GM23338 (cell line): ENCODE measurements at regions not wholly inside any gene's neighbourhood (a gene's known extent, or its start where the extent isn't known, plus 50 kb on each side); places are given as distances from the start of the nearest gene placed in this dataset.
A peak's percentile ranks its signal among the peaks of the same experiment; 100 is the strongest.

Experiments used
- ATAC-seq: fragments of 200-7000 bp; cut with Tn5 transposase; 3 replicates; pipeline ENCODE4 v1.9.1; 2020
- DNase-seq: peaks from one replicate; pipeline ENCODE4 v3.0.0-alpha.2; 2015; ENCODE audit warnings: low spot score
- H2AFZ ChIP-seq: fragments of 200-600 bp; sonication (generic); 2 replicates; pipeline ENCODE4 v1.8.0; 2016; ENCODE audit warnings: antibody characterized with exemption, mild to moderate bottlenecking, moderate library complexity
- H3F3A ChIP-seq: fragments of 200-600 bp; sonication (generic); replicated peaks from 2 replicates; pipeline ENCODE4 v1.8.0; 2017; ENCODE audit warnings: antibody characterized with exemption, mixed run types, low read depth
- H3K27ac ChIP-seq: fragments of 200-600 bp; sonication (generic); 2 replicates; pipeline ENCODE4 v1.6.1; 2016; ENCODE audit warnings: low read depth
- H3K27me3 ChIP-seq: fragments of 200-600 bp; sonication (generic); 2 replicates; pipeline ENCODE4 v1.8.0; 2016; ENCODE audit warnings: mild to moderate bottlenecking, mixed run types, moderate library complexity; ENCODE audit not compliant: insufficient read depth
- H3K36me3 ChIP-seq: fragments of 200-600 bp; sonication (generic); 2 replicates; pipeline ENCODE4 v1.8.0; 2016; ENCODE audit warnings: mild to moderate bottlenecking; ENCODE audit not compliant: insufficient read depth
- H3K4me1 ChIP-seq: fragments of 200-600 bp; sonication (generic); 2 replicates; pipeline ENCODE4 v1.8.0; 2016; ENCODE audit warnings: mild to moderate bottlenecking, moderate library complexity; ENCODE audit not compliant: insufficient read depth
- H3K4me2 ChIP-seq: fragments of 200-600 bp; sonication (generic); 2 replicates; pipeline ENCODE4 v1.7.1; 2017; ENCODE audit warnings: mixed run types
- H3K4me3 ChIP-seq: fragments of 200-600 bp; sonication (generic); 2 replicates; pipeline ENCODE4 v1.6.1; 2016; ENCODE audit warnings: mixed run types
- H3K79me2 ChIP-seq: fragments of 200-600 bp; sonication (generic); replicated peaks from 2 replicates; pipeline ENCODE4 v1.8.0; 2017; ENCODE audit warnings: mild to moderate bottlenecking; ENCODE audit not compliant: insufficient read depth
- H3K9me2 ChIP-seq: fragments of 200-600 bp; sonication (generic); 2 replicates; pipeline ENCODE4 v1.8.0; 2017; ENCODE audit not compliant: insufficient read depth
- H4K20me1 ChIP-seq: fragments of 200-600 bp; sonication (generic); replicated peaks from 2 replicates; pipeline ENCODE4 v1.8.0; 2017; ENCODE audit warnings: mild to moderate bottlenecking; ENCODE audit not compliant: insufficient read depth
- H3K27ac Mint-ChIP-seq: 2 replicates; pipeline ENCODE4 v1.8.0; 2020; ENCODE audit warnings: inconsistent platforms, mild to moderate bottlenecking, moderate library complexity, mixed read lengths
- H3K27me3 Mint-ChIP-seq: 3 replicates; pipeline ENCODE4 v1.8.0; 2022; ENCODE audit warnings: low read depth, mild to moderate bottlenecking, moderate library complexity, mixed read lengths, inconsistent platforms; ENCODE audit not compliant: insufficient read depth, poor library complexity
- H3K36me3 Mint-ChIP-seq: 3 replicates; pipeline ENCODE4 v1.8.0; 2021; ENCODE audit warnings: low read depth, mild to moderate bottlenecking, inconsistent platforms, moderate library complexity, mixed read lengths
- H3K4me1 Mint-ChIP-seq: 3 replicates; pipeline ENCODE4 v1.8.0; 2020; ENCODE audit warnings: mild to moderate bottlenecking, inconsistent platforms, mixed read lengths
- H3K4me3 Mint-ChIP-seq: 3 replicates; pipeline ENCODE4 v1.8.0; 2021; ENCODE audit warnings: moderate library complexity, mild to moderate bottlenecking, inconsistent platforms, mixed read lengths
- H3K9me3 Mint-ChIP-seq: 3 replicates; pipeline ENCODE4 v1.8.0; 2020; ENCODE audit warnings: moderate library complexity, mild to moderate bottlenecking, inconsistent platforms, mixed read lengths
- CREB1 ChIP-seq: fragments of 250-450 bp; sonication (Bioruptor Pico); IDR thresholded peaks from 2 replicates; pipeline ENCODE4 v1.5.0; 2020; ENCODE audit warnings: low read depth, mild to moderate bottlenecking, moderate library complexity
- NANOG ChIP-seq: IDR thresholded peaks from 2 replicates; pipeline ENCODE4 v1.6.1; 2016; ENCODE audit warnings: antibody characterized with exemption, borderline replicate concordance
- POLR2AphosphoS5 ChIP-seq: IDR thresholded peaks from 2 replicates; pipeline ENCODE4 v1.6.1; 2016; ENCODE audit warnings: antibody characterized with exemption, low read depth
- ZNF114 ChIP-seq: fragments of 250-450 bp; sonication (Bioruptor Pico); IDR thresholded peaks from 2 replicates; pipeline ENCODE4 v1.5.0; 2020; ENCODE audit warnings: mild to moderate bottlenecking, moderate library complexity
- ZNF331 ChIP-seq: fragments of 250-450 bp; sonication (Bioruptor Pico); IDR thresholded peaks from 2 replicates; pipeline ENCODE4 v1.5.0; 2020; ENCODE audit warnings: low read depth, mild to moderate bottlenecking, moderate library complexity
- TF ChIP-seq, protein P1 (sequence below): fragments of 250-450 bp; sonication (Bioruptor Pico); IDR thresholded peaks from 2 replicates; pipeline ENCODE4 v1.5.0; 2020; ENCODE audit warnings: mild to moderate bottlenecking, moderate library complexity
- TF ChIP-seq, protein P2 (sequence below): IDR thresholded peaks from 2 replicates; pipeline ENCODE4 v1.6.1; 2016; ENCODE audit warnings: antibody characterized with exemption

DNA sequence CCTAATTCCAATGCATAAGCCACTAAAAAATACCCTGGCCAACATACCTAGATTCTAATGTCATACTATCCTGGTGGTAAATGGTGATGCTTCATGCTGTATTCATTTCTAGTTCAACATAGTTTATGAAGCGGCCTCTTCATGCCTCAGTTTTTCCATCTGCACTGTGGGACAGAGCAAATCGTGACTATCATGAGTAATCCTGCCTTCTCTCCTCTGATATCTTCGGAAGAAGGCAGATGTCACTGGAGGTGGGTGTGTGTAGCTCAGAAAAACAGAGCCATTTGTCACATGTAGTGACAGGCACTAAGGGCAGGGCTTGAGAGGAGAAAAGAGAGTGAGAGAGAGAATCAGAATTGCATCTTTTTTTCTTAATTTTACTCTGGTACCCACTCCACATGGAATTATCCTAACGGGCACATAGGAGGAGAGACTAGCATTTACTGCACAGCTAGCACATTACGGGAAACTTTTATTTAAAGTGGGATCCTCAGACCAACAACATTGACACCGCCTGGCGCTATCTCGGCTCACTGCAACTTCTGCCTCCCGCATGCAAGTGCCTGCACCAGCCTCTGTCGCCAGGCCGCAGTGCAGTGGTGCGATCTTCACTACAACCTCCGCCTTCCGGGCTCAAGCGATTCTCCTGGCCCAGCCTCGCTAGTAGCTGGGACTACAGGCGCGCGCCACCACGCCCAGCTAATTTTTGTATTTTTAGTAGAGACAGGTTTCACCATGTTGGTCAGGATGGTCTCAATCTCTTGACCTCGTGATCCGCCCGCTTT, 78.4 kb upstream of the KCNA3 start (continued):
- TF ChIP-seq, protein P1, sequence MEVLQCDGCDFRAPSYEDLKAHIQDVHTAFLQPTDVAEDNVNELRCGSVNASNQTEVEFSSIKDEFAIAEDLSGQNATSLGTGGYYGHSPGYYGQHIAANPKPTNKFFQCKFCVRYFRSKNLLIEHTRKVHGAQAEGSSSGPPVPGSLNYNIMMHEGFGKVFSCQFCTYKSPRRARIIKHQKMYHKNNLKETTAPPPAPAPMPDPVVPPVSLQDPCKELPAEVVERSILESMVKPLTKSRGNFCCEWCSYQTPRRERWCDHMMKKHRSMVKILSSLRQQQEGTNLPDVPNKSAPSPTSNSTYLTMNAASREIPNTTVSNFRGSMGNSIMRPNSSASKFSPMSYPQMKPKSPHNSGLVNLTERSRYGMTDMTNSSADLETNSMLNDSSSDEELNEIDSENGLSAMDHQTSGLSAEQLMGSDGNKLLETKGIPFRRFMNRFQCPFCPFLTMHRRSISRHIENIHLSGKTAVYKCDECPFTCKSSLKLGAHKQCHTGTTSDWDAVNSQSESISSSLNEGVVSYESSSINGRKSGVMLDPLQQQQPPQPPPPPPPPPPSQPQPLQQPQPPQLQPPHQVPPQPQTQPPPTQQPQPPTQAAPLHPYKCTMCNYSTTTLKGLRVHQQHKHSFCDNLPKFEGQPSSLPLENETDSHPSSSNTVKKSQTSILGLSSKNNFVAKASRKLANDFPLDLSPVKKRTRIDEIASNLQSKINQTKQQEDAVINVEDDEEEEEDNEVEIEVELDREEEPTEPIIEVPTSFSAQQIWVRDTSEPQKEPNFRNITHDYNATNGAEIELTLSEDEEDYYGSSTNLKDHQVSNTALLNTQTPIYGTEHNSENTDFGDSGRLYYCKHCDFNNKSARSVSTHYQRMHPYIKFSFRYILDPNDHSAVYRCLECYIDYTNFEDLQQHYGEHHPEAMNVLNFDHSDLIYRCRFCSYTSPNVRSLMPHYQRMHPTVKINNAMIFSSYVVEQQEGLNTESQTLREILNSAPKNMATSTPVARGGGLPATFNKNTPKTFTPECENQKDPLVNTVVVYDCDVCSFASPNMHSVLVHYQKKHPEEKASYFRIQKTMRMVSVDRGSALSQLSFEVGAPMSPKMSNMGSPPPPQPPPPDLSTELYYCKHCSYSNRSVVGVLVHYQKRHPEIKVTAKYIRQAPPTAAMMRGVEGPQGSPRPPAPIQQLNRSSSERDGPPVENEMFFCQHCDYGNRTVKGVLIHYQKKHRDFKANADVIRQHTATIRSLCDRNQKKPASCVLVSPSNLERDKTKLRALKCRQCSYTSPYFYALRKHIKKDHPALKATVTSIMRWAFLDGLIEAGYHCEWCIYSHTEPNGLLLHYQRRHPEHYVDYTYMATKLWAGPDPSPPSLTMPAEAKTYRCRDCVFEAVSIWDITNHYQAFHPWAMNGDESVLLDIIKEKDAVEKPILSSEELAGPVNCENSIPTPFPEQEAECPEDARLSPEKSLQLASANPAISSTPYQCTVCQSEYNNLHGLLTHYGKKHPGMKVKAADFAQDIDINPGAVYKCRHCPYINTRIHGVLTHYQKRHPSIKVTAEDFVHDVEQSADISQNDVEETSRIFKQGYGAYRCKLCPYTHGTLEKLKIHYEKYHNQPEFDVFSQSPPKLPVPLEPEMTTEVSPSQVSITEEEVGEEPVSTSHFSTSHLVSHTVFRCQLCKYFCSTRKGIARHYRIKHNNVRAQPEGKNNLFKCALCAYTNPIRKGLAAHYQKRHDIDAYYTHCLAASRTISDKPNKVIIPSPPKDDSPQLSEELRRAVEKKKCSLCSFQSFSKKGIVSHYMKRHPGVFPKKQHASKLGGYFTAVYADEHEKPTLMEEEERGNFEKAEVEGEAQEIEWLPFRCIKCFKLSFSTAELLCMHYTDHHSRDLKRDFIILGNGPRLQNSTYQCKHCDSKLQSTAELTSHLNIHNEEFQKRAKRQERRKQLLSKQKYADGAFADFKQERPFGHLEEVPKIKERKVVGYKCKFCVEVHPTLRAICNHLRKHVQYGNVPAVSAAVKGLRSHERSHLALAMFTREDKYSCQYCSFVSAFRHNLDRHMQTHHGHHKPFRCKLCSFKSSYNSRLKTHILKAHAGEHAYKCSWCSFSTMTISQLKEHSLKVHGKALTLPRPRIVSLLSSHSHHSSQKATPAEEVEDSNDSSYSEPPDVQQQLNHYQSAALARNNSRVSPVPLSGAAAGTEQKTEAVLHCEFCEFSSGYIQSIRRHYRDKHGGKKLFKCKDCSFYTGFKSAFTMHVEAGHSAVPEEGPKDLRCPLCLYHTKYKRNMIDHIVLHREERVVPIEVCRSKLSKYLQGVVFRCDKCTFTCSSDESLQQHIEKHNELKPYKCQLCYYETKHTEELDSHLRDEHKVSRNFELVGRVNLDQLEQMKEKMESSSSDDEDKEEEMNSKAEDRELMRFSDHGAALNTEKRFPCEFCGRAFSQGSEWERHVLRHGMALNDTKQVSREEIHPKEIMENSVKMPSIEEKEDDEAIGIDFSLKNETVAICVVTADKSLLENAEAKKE (CRISPR knock-in tag): no peak
- TF ChIP-seq, protein P2, sequence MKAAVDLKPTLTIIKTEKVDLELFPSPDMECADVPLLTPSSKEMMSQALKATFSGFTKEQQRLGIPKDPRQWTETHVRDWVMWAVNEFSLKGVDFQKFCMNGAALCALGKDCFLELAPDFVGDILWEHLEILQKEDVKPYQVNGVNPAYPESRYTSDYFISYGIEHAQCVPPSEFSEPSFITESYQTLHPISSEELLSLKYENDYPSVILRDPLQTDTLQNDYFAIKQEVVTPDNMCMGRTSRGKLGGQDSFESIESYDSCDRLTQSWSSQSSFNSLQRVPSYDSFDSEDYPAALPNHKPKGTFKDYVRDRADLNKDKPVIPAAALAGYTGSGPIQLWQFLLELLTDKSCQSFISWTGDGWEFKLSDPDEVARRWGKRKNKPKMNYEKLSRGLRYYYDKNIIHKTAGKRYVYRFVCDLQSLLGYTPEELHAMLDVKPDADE: no peak
- TF ChIP-seq NANOG (no peak), POLR2AphosphoS5 (no peak), ZNF114 (CRISPR knock-in tag) (no peak)

DNA sequence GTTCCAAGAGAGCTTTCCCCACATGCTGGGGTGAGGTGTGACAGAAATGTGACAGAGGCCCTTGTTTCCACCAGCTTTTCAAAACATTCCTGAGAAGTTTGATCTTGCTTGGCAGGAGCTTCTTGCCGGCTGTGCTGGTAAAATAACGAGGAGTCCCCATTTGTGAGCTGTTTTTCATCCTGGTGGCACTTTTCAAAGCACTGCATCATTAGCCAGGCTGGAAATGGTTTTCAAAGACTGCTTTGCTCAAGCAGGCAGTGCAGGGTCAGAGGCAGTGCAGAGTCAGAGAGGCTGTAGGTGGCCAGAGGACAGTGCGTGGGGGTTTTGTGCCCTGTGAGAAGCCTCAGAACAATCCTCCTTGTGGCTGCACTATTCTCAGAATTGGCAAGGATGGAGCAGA, 75.8 kb upstream of the KCNA3 start:
- no peaks in the 10 kb centered on the region for H3K9me2 ChIP-seq
- H3K36me3 ChIP-seq: no peaks in the 10 kb centered on the region
- H3K27me3 ChIP-seq: no peaks in the 10 kb centered on the region
- no peaks in the 10 kb centered on the region for H3K27me3 Mint-ChIP-seq
- no peaks in the 10 kb centered on the region for H4K20me1 ChIP-seq
- no peak for DNase-seq
- H3K27ac Mint-ChIP-seq: no peak overlapping the region
- H3K4me1 ChIP-seq: peaks cover 63% of the 10 kb centered on the region
- H3K4me2 ChIP-seq: peak overlapping the region; percentile 44; the same call in 1 of the 2 replicates
- peaks cover 54% of the 10 kb centered on the region for H3K4me1 Mint-ChIP-seq
- peak overlapping the region; percentile 70 for H2AFZ ChIP-seq
- no peak overlapping the region for H3K4me3 Mint-ChIP-seq
- no peak overlapping the region for H3K4me3 ChIP-seq
- ATAC-seq: no peak; the same call in 1 of the 3 replicates
- H3K36me3 Mint-ChIP-seq: no peaks in the 10 kb centered on the region
- no peak overlapping the region for H3K27ac ChIP-seq
- H3K79me2 ChIP-seq: no peaks in the 10 kb centered on the region
- H3F3A ChIP-seq: 0 out of 2 replicates have a peak, but pooled peaks cover 4% of the 10 kb centered on the region
- H3K9me3 Mint-ChIP-seq: no peaks in the 10 kb centered on the region
- TF ChIP-seq, protein P1 (CRISPR knock-in tag): no peak
- TF ChIP-seq ZNF331 (CRISPR knock-in tag): no peak
- no peak for TF ChIP-seq NANOG
- no peak for TF ChIP-seq CREB1 (CRISPR knock-in tag)
